RWPE2 (cell line): ENCODE measurements at regions not wholly inside any gene's neighbourhood (a gene's known extent, or its start where the extent isn't known, plus 50 kb on each side); places are given as distances from the start of the nearest gene placed in this dataset.
A peak's percentile ranks its signal among the peaks of the same experiment; 100 is the strongest.
"Not testable (repeated sequence)": the region's sequence is repeated elsewhere in the genome, so short reads cannot be mapped to it uniquely, and the experiment has no call there.

Experiments used
- ATAC-seq: fragments of 200-7000 bp; cut with Tn5 transposase; 3 replicates; pipeline ENCODE4 v1.9.1; 2021; ENCODE audit warnings: low read depth
- DNase-seq: peaks from one replicate; pipeline ENCODE4 v3.0.0-alpha.2; 2020; ENCODE audit warnings: low spot score
- H3K27ac ChIP-seq: fragments of 450-650 bp; 2 replicates; pipeline ENCODE4 v1.5.1; 2017; ENCODE audit warnings: mild to moderate bottlenecking; ENCODE audit not compliant: poor library complexity, severe bottlenecking
- H3K27me3 ChIP-seq: fragments of 250-450 bp; sonication (Bioruptor Pico); 2 replicates; pipeline ENCODE4 v1.5.1; 2021; ENCODE audit warnings: mild to moderate bottlenecking, moderate library complexity; ENCODE audit not compliant: insufficient read depth, poor library complexity, severe bottlenecking
- H3K36me3 ChIP-seq: fragments of 250-450 bp; sonication (Bioruptor Pico); 2 replicates; pipeline ENCODE4 v1.5.1; 2020; ENCODE audit warnings: low read depth, mild to moderate bottlenecking, moderate library complexity
- H3K4me1 ChIP-seq: fragments of 250-450 bp; sonication (Bioruptor Pico); 2 replicates; pipeline ENCODE4 v1.5.1; 2021; ENCODE audit warnings: mild to moderate bottlenecking, moderate library complexity; ENCODE audit not compliant: insufficient read depth, poor library complexity, severe bottlenecking
- H3K4me3 ChIP-seq: fragments of 250-450 bp; sonication (Bioruptor Pico); 2 replicates; pipeline ENCODE4 v1.5.1; 2021; ENCODE audit warnings: mild to moderate bottlenecking, moderate library complexity; ENCODE audit not compliant: severe bottlenecking
- H3K9me3 ChIP-seq: fragments of 250-450 bp; sonication (Bioruptor Pico); 2 replicates; pipeline ENCODE4 v1.5.1; 2021; ENCODE audit warnings: mild to moderate bottlenecking, moderate library complexity; ENCODE audit not compliant: severe bottlenecking
- CTCF ChIP-seq: fragments of 450-650 bp; IDR thresholded peaks from one replicate; pipeline ENCODE4 v1.5.1; 2017; ENCODE audit warnings: mild to moderate bottlenecking, moderate library complexity; ENCODE audit not compliant: poor library complexity, severe bottlenecking

GRCh38 chr6:85357651-85358050 lies 92.2 kb upstream of the NT5E start:
- no peak for TF ChIP-seq CTCF
- no peak for DNase-seq
- Histone ChIP-seq H3K36me3 (no peaks in the 10 kb centered on the region), H3K4me3 (no peak overlapping the region), H3K4me1 (peaks cover 27% of the 10 kb centered on the region), H3K27ac (peak overlapping the region; percentile 21), H3K9me3 (no peaks in the 10 kb centered on the region), H3K27me3 (no peaks in the 10 kb centered on the region)
- no peak for ATAC-seq

GRCh38 chr6:85356743-85357142 lies 93.1 kb upstream of the NT5E start:
- not testable (repeated sequence) for H3K27ac ChIP-seq, H3K4me3 ChIP-seq, DNase-seq, H3K36me3 ChIP-seq, H3K27me3 ChIP-seq, H3K9me3 ChIP-seq, ATAC-seq
- peaks cover 25% of the 10 kb centered on the region for H3K4me1 ChIP-seq

GRCh38 chr6:85355816-85356215 lies 94.1 kb upstream of the NT5E start:
- no peak for ATAC-seq
- DNase-seq = no peak
- H3K27me3 ChIP-seq = no peaks in the 10 kb centered on the region
- no peak for TF ChIP-seq CTCF
- peaks cover 16% of the 10 kb centered on the region for H3K4me1 ChIP-seq
- no peak overlapping the region for H3K4me3 ChIP-seq
- H3K36me3 ChIP-seq = no peaks in the 10 kb centered on the region
- no peaks in the 10 kb centered on the region for H3K9me3 ChIP-seq
- H3K27ac ChIP-seq = no peak overlapping the region

- Histone ChIP-seq H3K4me1 (peaks cover 9% of the 10 kb centered on the region), H3K27ac (no peak overlapping the region), H3K9me3 (no peaks in the 10 kb centered on the region), H3K27me3 (no peaks in the 10 kb centered on the region), H3K36me3 (no peaks in the 10 kb centered on the region), H3K4me3 (no peak overlapping the region)
- peak; percentile 96 for TF ChIP-seq CTCF
- peak; percentile 61 for DNase-seq
- ATAC-seq = peak; percentile 92
Measured at GRCh38 chr6:85354761-85355618, 94.9 kb upstream of the NT5E start.

- H3K4me1 ChIP-seq = peaks cover 9% of the 10 kb centered on the region
- no peak for TF ChIP-seq CTCF
- H3K27me3 ChIP-seq = no peaks in the 10 kb centered on the region
- DNase-seq (no peak), ATAC-seq (no peak)
- H3K36me3 ChIP-seq = no peaks in the 10 kb centered on the region
- H3K27ac ChIP-seq = no peak overlapping the region
- H3K9me3 ChIP-seq = no peaks in the 10 kb centered on the region
- no peak overlapping the region for H3K4me3 ChIP-seq
Measured at GRCh38 chr6:85353012-85353411, 96.9 kb upstream of the NT5E start.
